ENCODE measurements at regions not wholly inside any gene's neighbourhood (a gene's known extent, or its start where the extent isn't known, plus 50 kb on each side); places are given as distances from the start of the nearest gene placed in this dataset.

DNA sequence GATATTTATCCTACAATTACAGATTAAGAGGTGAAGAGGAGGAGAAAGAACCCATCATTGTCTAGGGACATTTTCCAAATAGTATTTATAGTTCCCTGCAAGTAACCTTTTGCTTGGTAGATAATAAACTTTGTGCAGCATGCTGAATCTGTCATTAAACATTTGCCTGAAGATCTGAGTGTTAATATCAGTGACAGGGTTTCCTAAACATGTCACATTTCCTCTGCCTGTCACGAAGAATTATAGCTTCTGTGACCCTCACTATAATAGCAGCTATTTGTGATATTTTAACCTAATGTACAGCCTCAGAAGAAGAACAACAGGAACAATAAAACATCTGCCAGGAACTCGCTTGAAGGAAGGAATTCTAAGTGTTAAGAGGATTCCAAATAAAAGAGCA is 350.3 kb downstream of the GXYLT1 start:
- no peak for TF ChIP-seq EZH2 (IDR thresholded peaks at IDR 0.05)
- TF ChIP-seq POLR2AphosphoS5 (IDR thresholded peaks at IDR 0.05; ENCODE audit: borderline replicate concordance, low read depth, low read length), result no peak

All from SK-N-MC (cell line).